Keratinocyte (primary cell): ENCODE measurements at regions not wholly inside any gene's neighbourhood (a gene's known extent, or its start where the extent isn't known, plus 50 kb on each side); places are given as distances from the start of the nearest gene placed in this dataset.

Source experiments
- EZH2 ChIP-seq: IDR thresholded peaks from one replicate; pipeline ENCODE4 v1.6.1; 2012; ENCODE audit warnings: inconsistent platforms, mild to moderate bottlenecking, low read length, moderate library complexity
- TF ChIP-seq, protein P1 (sequence below), 3 experiments: IDR thresholded peaks in 1 of 3; conservative IDR thresholded peaks in 1 of 3; optimal IDR thresholded peaks in 1 of 3; 2 replicates in 2 of 3; 3 replicates in 1 of 3; pipeline versions ENCODE3 to v1.5.1; 2011; ENCODE audit warnings: low read length in 3 of 3, mild to moderate bottlenecking in 3 of 3, moderate library complexity in 2 of 3, control low read depth in 1 of 3, inconsistent platforms in 1 of 3; ENCODE audit not compliant: insufficient read depth in 2 of 3; ENCODE audit errors: extremely low read depth in 1 of 3

DNA sequence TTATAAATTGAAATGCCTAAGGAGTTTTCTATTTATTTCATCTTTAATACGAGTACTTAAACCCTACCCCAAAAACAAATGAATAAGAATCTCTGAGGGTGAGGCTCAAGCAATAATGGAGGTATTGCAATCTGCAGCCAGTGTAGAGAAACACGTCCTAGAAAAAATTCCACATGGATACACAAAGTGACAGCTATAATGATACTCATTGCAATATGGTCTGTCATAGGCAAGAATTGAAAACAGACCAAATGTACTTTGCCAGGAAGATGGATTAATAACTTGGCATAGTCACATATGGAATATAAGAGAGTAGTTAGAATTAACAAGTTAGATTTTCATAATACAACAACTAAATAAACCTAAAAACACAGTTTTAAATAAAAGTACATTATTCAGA, 440.1 kb upstream of the STEAP1 start:
- TF ChIP-seq, protein P1, sequence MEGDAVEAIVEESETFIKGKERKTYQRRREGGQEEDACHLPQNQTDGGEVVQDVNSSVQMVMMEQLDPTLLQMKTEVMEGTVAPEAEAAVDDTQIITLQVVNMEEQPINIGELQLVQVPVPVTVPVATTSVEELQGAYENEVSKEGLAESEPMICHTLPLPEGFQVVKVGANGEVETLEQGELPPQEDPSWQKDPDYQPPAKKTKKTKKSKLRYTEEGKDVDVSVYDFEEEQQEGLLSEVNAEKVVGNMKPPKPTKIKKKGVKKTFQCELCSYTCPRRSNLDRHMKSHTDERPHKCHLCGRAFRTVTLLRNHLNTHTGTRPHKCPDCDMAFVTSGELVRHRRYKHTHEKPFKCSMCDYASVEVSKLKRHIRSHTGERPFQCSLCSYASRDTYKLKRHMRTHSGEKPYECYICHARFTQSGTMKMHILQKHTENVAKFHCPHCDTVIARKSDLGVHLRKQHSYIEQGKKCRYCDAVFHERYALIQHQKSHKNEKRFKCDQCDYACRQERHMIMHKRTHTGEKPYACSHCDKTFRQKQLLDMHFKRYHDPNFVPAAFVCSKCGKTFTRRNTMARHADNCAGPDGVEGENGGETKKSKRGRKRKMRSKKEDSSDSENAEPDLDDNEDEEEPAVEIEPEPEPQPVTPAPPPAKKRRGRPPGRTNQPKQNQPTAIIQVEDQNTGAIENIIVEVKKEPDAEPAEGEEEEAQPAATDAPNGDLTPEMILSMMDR (optimal IDR thresholded peaks at IDR 0.05 in 1 of 3, IDR thresholded peaks at IDR 0.05 in 1 of 3, conservative IDR thresholded peaks at IDR 0.05 in 1 of 3; ENCODE audit: extremely low read depth in 1 of 3, insufficient read depth in 2 of 3, low read length in 3 of 3) = no peak
- no peak for TF ChIP-seq EZH2
